ENCODE measurements at regions not wholly inside any gene's neighbourhood (a gene's known extent, or its start where the extent isn't known, plus 50 kb on each side); places are given as distances from the start of the nearest gene placed in this dataset.

GRCh38 chr9:79056041-79056440 is 515.7 kb upstream of the TLE4 start:
- H3K4me3 ChIP-seq (ENCODE audit: low read depth, low read length): no peak overlapping the region
- TF ChIP-seq CTCF (IDR thresholded peaks at IDR 0.05; ENCODE audit: low read depth, low read length, missing control alignments): no peak
- DNase-seq (ENCODE audit: low read depth): no peak

GRCh38 chr9:79057576-79057975 is 514.2 kb upstream of the TLE4 start:
- TF ChIP-seq CTCF (IDR thresholded peaks at IDR 0.05; ENCODE audit: low read depth, low read length, missing control alignments): no peak
- DNase-seq (ENCODE audit: low read depth): no peak
- H3K4me3 ChIP-seq (ENCODE audit: low read depth, low read length): no peak overlapping the region

GRCh38 chr9:79060766-79061165 is 511.0 kb upstream of the TLE4 start:
- TF ChIP-seq CTCF (IDR thresholded peaks at IDR 0.05; ENCODE audit: low read depth, low read length, missing control alignments): no peak
- no peak for DNase-seq (ENCODE audit: low read depth)
- H3K4me3 ChIP-seq (ENCODE audit: low read depth, low read length): no peak overlapping the region

GRCh38 chr9:79061752-79062616 is 509.8 kb upstream of the TLE4 start:
- no peak overlapping the region for H3K4me3 ChIP-seq (ENCODE audit: low read depth, low read length)
- no peak for TF ChIP-seq CTCF (IDR thresholded peaks at IDR 0.05; ENCODE audit: low read depth, low read length, missing control alignments)
- no peak for DNase-seq (ENCODE audit: low read depth)

GRCh38 chr9:79073201-79073600 is 498.6 kb upstream of the TLE4 start:
- no peak for DNase-seq (ENCODE audit: low read depth)

GRCh38 chr9:79080536-79080935 is 491.2 kb upstream of the TLE4 start:
- no peak overlapping the region for H3K4me3 ChIP-seq (ENCODE audit: low read depth, low read length)
- no peak for DNase-seq (ENCODE audit: low read depth)
- no peak for TF ChIP-seq CTCF (IDR thresholded peaks at IDR 0.05; ENCODE audit: low read depth, low read length, missing control alignments)

More at GRCh38 chr9:79073201-79073600, 498.6 kb upstream of the TLE4 start:
- TF ChIP-seq CTCF (IDR thresholded peaks at IDR 0.05; ENCODE audit: low read depth, low read length, missing control alignments): no peak
- H3K4me3 ChIP-seq (ENCODE audit: low read depth, low read length): no peak overlapping the region

- DNase-seq (ENCODE audit: low read depth): no peak
- TF ChIP-seq CTCF (IDR thresholded peaks at IDR 0.05; ENCODE audit: low read depth, low read length, missing control alignments): no peak
- H3K4me3 ChIP-seq (ENCODE audit: low read depth, low read length): no peak overlapping the region
Measured at GRCh38 chr9:79083621-79084020, 488.1 kb upstream of the TLE4 start.
